ENCODE measurements at regions not wholly inside any gene's neighbourhood (a gene's known extent, or its start where the extent isn't known, plus 50 kb on each side); places are given as distances from the start of the nearest gene placed in this dataset.

GRCh38 chr16:6603780-6604325, 728.8 kb upstream of the RBFOX1 start:
- TF ChIP-seq CTCF (IDR thresholded peaks at IDR 0.05) (no peak), POLR2AphosphoS5 (IDR thresholded peaks at IDR 0.05) (no peak), POLR2A (IDR thresholded peaks at IDR 0.05) (no peak)
